GM06990 (cell line): ENCODE measurements at regions not wholly inside any gene's neighbourhood (a gene's known extent, or its start where the extent isn't known, plus 50 kb on each side); places are given as distances from the start of the nearest gene placed in this dataset.
"Not testable (repeated sequence)": the region's sequence is repeated elsewhere in the genome, so short reads cannot be mapped to it uniquely, and the experiment has no call there.

Source experiments
- DNase-seq: peaks from one replicate; pipeline ENCODE4 v3.0.0-alpha.2; 2011; ENCODE audit not compliant: insufficient read length; ENCODE audit errors: extremely low read depth
- H3K27me3 ChIP-seq: replicated peaks from 2 replicates; pipeline ENCODE4 v1.6.0; 2011; ENCODE audit warnings: low read length; ENCODE audit not compliant: control insufficient read depth, insufficient read depth
- H3K36me3 ChIP-seq: 2 replicates; pipeline ENCODE4 v1.5.1; 2011; ENCODE audit warnings: low read length; ENCODE audit not compliant: control insufficient read depth, insufficient read depth
- H3K4me3 ChIP-seq: replicated peaks from 2 replicates; pipeline ENCODE4 v1.5.1; 2011; ENCODE audit warnings: low read depth, mild to moderate bottlenecking, control low read depth, low read length
- CTCF ChIP-seq: IDR thresholded peaks from 2 replicates; pipeline ENCODE4 v1.5.1; 2011; ENCODE audit warnings: low read length, control low read depth, mild to moderate bottlenecking, inconsistent platforms; ENCODE audit not compliant: insufficient read depth, poor library complexity, severe bottlenecking

- no peak overlapping the region for H3K4me3 ChIP-seq
- TF ChIP-seq CTCF, result peak; percentile 30
- no peak for DNase-seq
Measured at GRCh38 chr6:74343804-74344203, 647.8 kb downstream of the CD109 start.

GRCh38 chr6:74343321-74343720, 647.3 kb downstream of the CD109 start:
- H3K4me3 ChIP-seq, H3K27me3 ChIP-seq, DNase-seq, H3K36me3 ChIP-seq: not testable (repeated sequence)

More at GRCh38 chr6:74343804-74344203, 647.8 kb downstream of the CD109 start:
- no peaks in the 10 kb centered on the region for H3K27me3 ChIP-seq
- no peaks in the 10 kb centered on the region for H3K36me3 ChIP-seq

GRCh38 chr6:74334722-74335121, 638.7 kb downstream of the CD109 start:
- TF ChIP-seq CTCF, result no peak
- Histone ChIP-seq H3K27me3 (no peaks in the 10 kb centered on the region), H3K4me3 (no peak overlapping the region), H3K36me3 (no peaks in the 10 kb centered on the region)
- no peak for DNase-seq

- H3K36me3 ChIP-seq, result no peaks in the 10 kb centered on the region
- no peak for DNase-seq
- no peak for TF ChIP-seq CTCF
- H3K27me3 ChIP-seq, result no peaks in the 10 kb centered on the region
- no peak overlapping the region for H3K4me3 ChIP-seq
Measured at GRCh38 chr6:74333406-74333805, 637.4 kb downstream of the CD109 start.

- no peak overlapping the region for H3K4me3 ChIP-seq
- TF ChIP-seq CTCF, result no peak
Measured at GRCh38 chr6:74320715-74321114, 624.7 kb downstream of the CD109 start.

GRCh38 chr6:74320074-74320473, 624.1 kb downstream of the CD109 start:
- no peak for DNase-seq
- H3K4me3 ChIP-seq, result no peak overlapping the region
- no peaks in the 10 kb centered on the region for H3K27me3 ChIP-seq
- H3K36me3 ChIP-seq, result no peaks in the 10 kb centered on the region
- TF ChIP-seq CTCF, result no peak

More at GRCh38 chr6:74320715-74321114, 624.7 kb downstream of the CD109 start:
- DNase-seq, result no peak
- Histone ChIP-seq H3K36me3 (no peaks in the 10 kb centered on the region), H3K27me3 (no peaks in the 10 kb centered on the region)
